ENCODE measurements at regions not wholly inside any gene's neighbourhood (a gene's known extent, or its start where the extent isn't known, plus 50 kb on each side); places are given as distances from the start of the nearest gene placed in this dataset.
A peak's percentile ranks its signal among the peaks of the same experiment; 100 is the strongest.

DNA sequence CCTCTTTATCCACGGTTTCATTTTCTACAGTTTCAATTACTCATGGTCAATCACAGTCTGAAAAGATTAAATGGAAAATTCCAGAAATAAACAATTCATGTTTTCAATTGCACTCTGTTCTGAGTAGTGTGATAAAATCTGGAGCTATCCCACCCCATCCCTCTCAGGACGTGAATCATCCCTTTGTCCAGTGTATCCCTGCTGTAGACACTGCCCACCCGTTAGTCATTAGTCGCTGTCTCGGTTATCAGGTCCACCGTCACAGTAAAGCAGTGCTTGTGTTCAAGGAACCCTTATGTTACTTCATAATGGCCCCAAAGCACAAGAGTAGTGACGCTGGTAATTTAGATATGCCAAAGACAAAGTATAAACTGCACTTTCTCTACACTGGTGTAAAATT is 141.0 kb upstream of the LMNTD1 start:
- TF ChIP-seq CTCF (IDR thresholded peaks at IDR 0.05): no peak
- no peak for TF ChIP-seq POLR2A (IDR thresholded peaks at IDR 0.05)
- Histone ChIP-seq H3K27ac (peak overlapping the region; percentile 46 to 69), H3K9me3 (no peaks in the 10 kb centered on the region), H3K36me3 (ENCODE audit: low read depth, missing control alignments) (no peaks in the 10 kb centered on the region), H3K4me1 (peaks cover 15% of the 10 kb centered on the region), H3K4me3 (no peak overlapping the region), H3K27me3 (no peaks in the 10 kb centered on the region)
- 54 to 66% methylated on average over 7 of the region's 7 CpGs for WGBS, 2 donors
- peak; percentile 90 for DNase-seq
- intact Hi-C loops (cut with DNase I; ENCODE audit: low total_unique reads): no loop called here

- H3K27ac ChIP-seq: no peak overlapping the region
- H3K36me3 ChIP-seq (ENCODE audit: low read depth, missing control alignments): no peaks in the 10 kb centered on the region
- no peak for TF ChIP-seq CTCF (IDR thresholded peaks at IDR 0.05)
- no peak for TF ChIP-seq POLR2A (IDR thresholded peaks at IDR 0.05)
- DNase-seq: no peak
- H3K9me3 ChIP-seq: no peaks in the 10 kb centered on the region
- peaks cover 15% of the 10 kb centered on the region for H3K4me1 ChIP-seq
- WGBS, 2 donors: 79 to 81% methylated on average over 4 of the region's 4 CpGs
- no peaks in the 10 kb centered on the region for H3K27me3 ChIP-seq
- no peak overlapping the region for H3K4me3 ChIP-seq
- intact Hi-C loops (cut with DNase I; ENCODE audit: low total_unique reads): no loop called here
Observed at GRCh38 chr12:25695574-25695973, 142.5 kb upstream of the LMNTD1 start.

DNA sequence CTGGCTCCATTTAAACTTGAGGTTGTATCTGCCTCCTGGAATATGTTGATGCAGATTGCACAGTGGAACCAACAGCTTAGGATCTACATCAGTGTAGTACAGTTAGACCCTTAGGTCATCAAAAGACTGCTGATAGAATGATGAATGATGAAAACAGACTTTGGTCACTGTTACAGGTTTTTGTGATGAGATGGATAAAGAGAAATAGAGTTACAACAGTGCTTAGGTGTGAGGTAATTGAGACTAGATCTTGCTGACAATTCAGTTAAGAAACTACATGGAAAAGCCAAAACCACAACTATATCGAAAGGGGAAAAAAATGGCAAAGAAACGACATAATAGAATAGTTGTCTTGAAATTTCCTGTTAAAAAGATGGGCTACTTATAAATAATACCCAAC is 145.7 kb upstream of the LMNTD1 start:
- TF ChIP-seq POLR2A (IDR thresholded peaks at IDR 0.05) (no peak), CTCF (IDR thresholded peaks at IDR 0.05) (no peak)
- no peak overlapping the region for H3K4me3 ChIP-seq
- no peaks in the 10 kb centered on the region for H3K4me1 ChIP-seq
- H3K27me3 ChIP-seq: no peaks in the 10 kb centered on the region
- 87 to 91% methylated on average over 2 of the region's 2 CpGs for WGBS, 2 donors
- H3K36me3 ChIP-seq (ENCODE audit: low read depth, missing control alignments): no peaks in the 10 kb centered on the region
- no peak for DNase-seq
- intact Hi-C loops (cut with DNase I; ENCODE audit: low total_unique reads): no loop called here
- H3K27ac ChIP-seq: no peak overlapping the region
- no peaks in the 10 kb centered on the region for H3K9me3 ChIP-seq

DNA sequence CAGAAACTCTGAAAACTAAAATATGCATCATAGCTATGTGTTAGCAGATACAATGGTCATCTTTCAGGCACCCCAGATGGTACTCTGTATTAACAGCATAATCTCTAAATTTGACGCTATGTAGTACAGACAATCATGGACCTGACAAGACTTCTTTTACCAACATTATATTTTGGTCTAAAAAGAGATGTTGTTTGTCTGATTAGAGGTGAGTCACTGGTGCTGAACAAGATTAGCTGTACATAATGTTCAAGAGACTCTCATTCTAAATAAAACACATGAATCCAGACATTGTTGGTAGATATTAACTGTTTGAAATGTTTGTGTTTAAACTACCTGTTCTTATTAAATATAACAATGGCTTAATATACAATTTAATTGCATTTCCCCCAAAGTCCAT is 146.4 kb upstream of the LMNTD1 start:
- H3K4me3 ChIP-seq: no peak overlapping the region
- H3K36me3 ChIP-seq (ENCODE audit: low read depth, missing control alignments): no peaks in the 10 kb centered on the region
- H3K27me3 ChIP-seq: no peaks in the 10 kb centered on the region
- H3K27ac ChIP-seq: no peak overlapping the region
- TF ChIP-seq POLR2A (IDR thresholded peaks at IDR 0.05) (no peak), CTCF (IDR thresholded peaks at IDR 0.05) (no peak)
- 64 to 84% methylated on average over 1 of the region's 1 CpG for WGBS, 2 donors
- intact Hi-C loops (cut with DNase I; ENCODE audit: low total_unique reads): no loop called here
- no peaks in the 10 kb centered on the region for H3K4me1 ChIP-seq
- DNase-seq: no peak
- no peaks in the 10 kb centered on the region for H3K9me3 ChIP-seq

- WGBS, 2 donors: 77 to 81% methylated on average over 4 of the region's 4 CpGs
- intact Hi-C loops (cut with DNase I; ENCODE audit: low total_unique reads): no loop called here
Observed at GRCh38 chr12:25701290-25701689, 148.2 kb upstream of the LMNTD1 start.

More at GRCh38 chr12:25701290-25701689, 148.2 kb upstream of the LMNTD1 start:
- Histone ChIP-seq H3K27ac (no peak overlapping the region), H3K4me1 (no peaks in the 10 kb centered on the region), H3K36me3 (ENCODE audit: low read depth, missing control alignments) (no peaks in the 10 kb centered on the region), H3K27me3 (no peaks in the 10 kb centered on the region), H3K9me3 (no peaks in the 10 kb centered on the region), H3K4me3 (no peak overlapping the region)
- DNase-seq: no peak
- TF ChIP-seq POLR2A (IDR thresholded peaks at IDR 0.05) (no peak), CTCF (IDR thresholded peaks at IDR 0.05) (no peak)

Data from testis (tissue), 2 donors.